HepG2 (cell line): ENCODE measurements at regions not wholly inside any gene's neighbourhood (a gene's known extent, or its start where the extent isn't known, plus 50 kb on each side); places are given as distances from the start of the nearest gene placed in this dataset.
A peak's percentile ranks its signal among the peaks of the same experiment; 100 is the strongest.

Source experiments
- ATAC-seq: fragments of 200-7000 bp; cut with Tn5 transposase; 3 replicates; pipeline ENCODE4 v1.9.1; 2020; ENCODE audit warnings: mild to moderate bottlenecking, moderate library complexity
- BruUV-seq: library from RNA; stranded (reverse); fragments of 400-500 nt; replicated peaks from 2 replicates; lab custom pipeline; 2021; lab: Mats Ljungman, UMichigan
- CTCF ChIA-PET: fragments of 300-600 bp; formaldehyde crosslinking; extraction: SDS; loops from one replicate; lab custom pipeline; 2021; ENCODE audit warnings: low total read pairs, inconsistent platforms, low intra/inter-chr PET ratio; lab: Yijun Ruan, JAX
- POLR2A ChIA-PET: fragments of 350-600 bp; sonication (Branson Sonifier 250); formaldehyde crosslinking; loops from one replicate; lab custom pipeline; 2020; ENCODE audit warnings: antibody characterized with exemption, inconsistent platforms; lab: Yijun Ruan, JAX
- DNase-seq: peaks from one replicate; pipeline ENCODE4 v3.0.0-alpha.2; 2015; ENCODE audit warnings: low spot score
- FAIRE-seq: peaks from 3 replicates; lab custom pipeline; 2011; peaks lifted over from hg19 to GRCh38; lab: Jason Lieb, UNC
- H2AFZ ChIP-seq: one replicate; pipeline ENCODE4 v1.6.1; 2011; ENCODE audit warnings: low read length, inconsistent platforms
- H3K27ac ChIP-seq: fragments of 300-600 bp; 3 replicates; pipeline ENCODE4 v1.8.0; 2011; ENCODE audit warnings: mixed run types, mild to moderate bottlenecking, mixed read lengths, low read length, inconsistent platforms; ENCODE audit not compliant: insufficient read depth; ENCODE audit errors: extremely low read length
- H3K27me3 ChIP-seq, 2 experiments: fragments of 200-600 bp in 1 of 2; 2 replicates in 1 of 2; 3 replicates in 1 of 2; pipeline versions ENCODE4 v1.6.0 to v1.8.0; 2011; ENCODE audit warnings: low read length in 2 of 2, mild to moderate bottlenecking in 2 of 2, moderate library complexity in 2 of 2, inconsistent platforms in 1 of 2; ENCODE audit not compliant: insufficient read depth in 2 of 2, control insufficient read depth in 1 of 2
- H3K36me3 ChIP-seq, 2 experiments: fragments of 200-600 bp in 1 of 2; replicated peaks in 1 of 2; 2 replicates in 1 of 2; 3 replicates in 1 of 2; pipeline versions ENCODE4 v1.5.1 to v1.8.0; 2011; ENCODE audit warnings: low read length in 2 of 2, inconsistent platforms in 1 of 2; ENCODE audit not compliant: insufficient read depth in 2 of 2, control insufficient read depth in 1 of 2
- H3K4me1 ChIP-seq: 2 replicates; pipeline ENCODE4 v1.5.1; 2012; ENCODE audit warnings: low read length, inconsistent platforms; ENCODE audit not compliant: insufficient read depth
- H3K4me2 ChIP-seq: 2 replicates; pipeline ENCODE4 v1.6.0; 2011; ENCODE audit warnings: low read depth, low read length, inconsistent platforms
- H3K4me3 ChIP-seq, 3 experiments: fragments of 200-600 bp in 1 of 3; sonication (generic), shearing (Covaris generic) in 1 of 3; replicated peaks in 1 of 3; 2 replicates each; pipeline ENCODE4 v1.5.1; 2011 to 2016; ENCODE audit warnings: low read length in 3 of 3, inconsistent platforms in 2 of 3, low read depth in 2 of 3, mild to moderate bottlenecking in 2 of 3, control low read depth in 1 of 3, mixed read lengths in 1 of 3; ENCODE audit not compliant: insufficient read depth in 1 of 3
- H3K79me2 ChIP-seq: one replicate; pipeline ENCODE4 v1.6.1; 2011; ENCODE audit warnings: low read length, inconsistent platforms; ENCODE audit not compliant: insufficient read depth
- H3K9ac ChIP-seq: 2 replicates; pipeline ENCODE4 v1.6.0; 2011; ENCODE audit warnings: mild to moderate bottlenecking, low read depth, low read length, inconsistent platforms; ENCODE audit not compliant: insufficient read depth
- H3K9me3 ChIP-seq: 2 replicates; pipeline ENCODE4 v1.5.1; 2012; ENCODE audit warnings: mild to moderate bottlenecking, low read length
- H4K20me1 ChIP-seq: 2 replicates; pipeline ENCODE4 v1.6.0; 2011; ENCODE audit warnings: inconsistent platforms, mild to moderate bottlenecking, low read length, moderate library complexity; ENCODE audit not compliant: insufficient read depth
- ATF7 ChIP-seq, 2 experiments: fragments of 450-650 bp in 1 of 2; sonication (generic) in 1 of 2; formaldehyde crosslinking in 1 of 2; IDR thresholded peaks; 2 replicates each; pipeline versions ENCODE4 v1.4.0 to v1.6.1; 2016 to 2020; ENCODE audit warnings: antibody characterized with exemption in 1 of 2, mild to moderate bottlenecking in 1 of 2, missing genetic modification reagents in 1 of 2
- CBFB ChIP-seq: sonication (generic); formaldehyde crosslinking; IDR thresholded peaks from 2 replicates; pipeline ENCODE4 v1.4.0; 2020; ENCODE audit warnings: missing genetic modification reagents
- CHD4 ChIP-seq: fragments of 200-600 bp; sonication (generic); IDR thresholded peaks from 2 replicates; pipeline ENCODE4 v1.7.0; 2017; ENCODE audit warnings: mild to moderate bottlenecking, low read length, borderline replicate concordance
- CREB1 ChIP-seq, 2 experiments: fragments of 450-650 bp in 1 of 2; IDR thresholded peaks; 2 replicates each; pipeline ENCODE4 v1.6.1; 2016 to 2017; ENCODE audit warnings: control low read depth in 1 of 2, mild to moderate bottlenecking in 1 of 2, missing compliant biosample characterization in 1 of 2, missing genetic modification characterization in 1 of 2
- ISX ChIP-seq: sonication (generic); formaldehyde crosslinking; conservative IDR thresholded peaks from 2 replicates; pipeline ENCODE4 v1.5.0; 2020; ENCODE audit warnings: missing genetic modification reagents
- KMT2B ChIP-seq: IDR thresholded peaks from 2 replicates; pipeline ENCODE4 v1.6.1; 2016; ENCODE audit warnings: missing genetic modification reagents, missing compliant biosample characterization
- NCOA2 ChIP-seq: sonication (generic); formaldehyde crosslinking; IDR thresholded peaks from 2 replicates; pipeline ENCODE4 v1.8.0; 2022; ENCODE audit warnings: inconsistent platforms
- PRMT3 ChIP-seq: sonication (generic); formaldehyde crosslinking; IDR thresholded peaks from 2 replicates; pipeline ENCODE4 v1.8.1; 2022; ENCODE audit warnings: low read depth, mild to moderate bottlenecking, moderate library complexity, missing genetic modification reagents, borderline replicate concordance
- XBP1 ChIP-seq: sonication (generic); formaldehyde crosslinking; IDR thresholded peaks from 2 replicates; pipeline ENCODE4 v1.5.0; 2020; ENCODE audit warnings: missing genetic modification reagents
- ZBTB21 ChIP-seq: sonication (generic); formaldehyde crosslinking; IDR thresholded peaks from 2 replicates; pipeline ENCODE4 v1.4.0; 2020; ENCODE audit warnings: missing genetic modification reagents
- ZFP1 ChIP-seq: IDR thresholded peaks from 2 replicates; pipeline ENCODE4 v1.6.1; 2016
- ZNF235 ChIP-seq: sonication (generic); formaldehyde crosslinking; IDR thresholded peaks from 2 replicates; pipeline ENCODE4 v1.8.1; 2023; ENCODE audit warnings: mild to moderate bottlenecking, missing genetic modification reagents, borderline replicate concordance
- ZNF567 ChIP-seq: sonication (generic); formaldehyde crosslinking; IDR thresholded peaks from 2 replicates; pipeline ENCODE4 v1.8.1; 2023; ENCODE audit warnings: mild to moderate bottlenecking, missing genetic modification reagents, borderline replicate concordance
- ZNF768 ChIP-seq: sonication (generic); formaldehyde crosslinking; IDR thresholded peaks from 2 replicates; pipeline ENCODE4 v1.4.0; 2020; ENCODE audit warnings: missing genetic modification reagents
- ZSCAN29 ChIP-seq: sonication (generic); formaldehyde crosslinking; conservative IDR thresholded peaks from 2 replicates; pipeline ENCODE4 v1.4.0; 2020; ENCODE audit warnings: mild to moderate bottlenecking, missing genetic modification reagents
- WGBS: methylation state at CpG from one replicate; pipeline ENCODE4 v1.1.6; 2017; ENCODE audit warnings: low lambda C conversion rate; 5-methylcytosine and 5-hydroxymethylcytosine counted together
- in situ Hi-C: cut with HindIII; loops from 2 replicates; pipeline ENCODE4 v1.10.0; 2017; ENCODE audit warnings: low pct_unique_long_range_greater_than_20kb; ENCODE audit not compliant: extremely low pct_ligation_motif_present
- intact Hi-C: fragments of 100-400 bp; cut with micrococcal nuclease; formaldehyde crosslinking; loops from one replicate; pipeline ENCODE4 v1.10.0; 2022; ENCODE audit not compliant: unreplicated experiment
- TF ChIP-seq, protein P1 (sequence below): IDR thresholded peaks from 2 replicates; pipeline ENCODE4 v1.6.1; 2018; ENCODE audit warnings: missing genetic modification reagents

DNA sequence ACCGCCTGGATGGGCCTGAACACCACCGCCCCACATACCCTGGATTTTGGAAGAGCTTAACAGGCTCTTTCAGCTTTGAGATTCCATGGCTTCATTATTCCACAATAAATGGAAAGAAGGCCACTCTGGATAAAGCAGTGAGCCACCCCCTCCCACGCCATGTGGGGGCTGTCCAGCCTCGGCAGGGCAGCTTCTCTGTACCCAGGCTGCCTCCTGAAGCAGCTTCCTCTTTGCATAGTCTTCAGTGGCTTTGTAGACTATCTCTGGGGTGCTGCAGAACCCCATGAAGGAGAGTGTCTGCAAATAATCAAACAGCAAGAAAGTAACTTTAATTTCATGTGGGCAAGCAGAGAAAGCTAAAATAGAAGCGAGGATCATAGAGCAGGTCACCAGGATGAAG, 96.6 kb upstream of the NXT1 start:
- intact Hi-C loops: no loop called here

DNA sequence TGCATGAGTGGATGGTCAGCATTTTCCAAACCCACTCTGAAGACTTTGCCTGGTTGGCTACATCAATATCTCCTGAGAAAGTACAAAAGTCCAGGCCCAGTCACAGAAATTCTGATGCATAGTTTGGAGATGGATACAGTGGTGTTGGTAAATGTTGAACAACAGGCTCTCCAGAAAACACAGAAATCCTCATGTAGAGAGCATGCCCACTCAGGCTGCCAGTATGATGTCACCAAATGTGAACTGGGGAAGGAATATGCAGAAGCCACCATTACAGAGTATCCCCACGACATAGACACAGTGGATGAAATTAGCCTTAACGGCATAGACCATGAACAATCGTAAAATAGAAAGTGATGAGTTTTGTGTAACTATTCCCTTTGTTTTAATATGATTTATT, 97.1 kb upstream of the NXT1 start:
- no peak for ATAC-seq
- in situ Hi-C loops: no loop called here

More for the DNA sequence above, 96.6 kb upstream of the NXT1 start:
- 21% methylated on average over 5 of the region's 5 CpGs for WGBS
- no peak overlapping the region for H3K9ac ChIP-seq
- no peaks in the 10 kb centered on the region for H3K9me3 ChIP-seq
- no TSS peak for BruUV-seq
- no peaks in the 10 kb centered on the region for H3K36me3 ChIP-seq
- H3K27me3 ChIP-seq: peaks cover 3 to 5% of the 10 kb centered on the region in 2 experiments; a peak in 4 of 5 replicates
- H2AFZ ChIP-seq: no peak overlapping the region
- POLR2A ChIA-PET: no interaction called here
- H3K27ac ChIP-seq: no peak overlapping the region
- no peaks in the 10 kb centered on the region for H3K79me2 ChIP-seq
- CTCF ChIA-PET: no interaction called here
- in situ Hi-C loops: no loop called here
- no peak overlapping the region for H3K4me2 ChIP-seq
- H3K4me1 ChIP-seq: no peaks in the 10 kb centered on the region
- H3K4me3 ChIP-seq: no peak overlapping the region
- H4K20me1 ChIP-seq: no peaks in the 10 kb centered on the region
- TF ChIP-seq PRMT3 (no peak), ZNF235 (no peak), CHD4 (no peak), ZNF768 (CRISPR knock-in tag) (no peak), NCOA2 (no peak), ISX (no peak), ZNF567 (CRISPR knock-in tag) (no peak), ZFP1 (no peak), ZSCAN29 (CRISPR knock-in tag) (no peak), CBFB (no peak), XBP1 (no peak)
- TF ChIP-seq, protein P1, sequence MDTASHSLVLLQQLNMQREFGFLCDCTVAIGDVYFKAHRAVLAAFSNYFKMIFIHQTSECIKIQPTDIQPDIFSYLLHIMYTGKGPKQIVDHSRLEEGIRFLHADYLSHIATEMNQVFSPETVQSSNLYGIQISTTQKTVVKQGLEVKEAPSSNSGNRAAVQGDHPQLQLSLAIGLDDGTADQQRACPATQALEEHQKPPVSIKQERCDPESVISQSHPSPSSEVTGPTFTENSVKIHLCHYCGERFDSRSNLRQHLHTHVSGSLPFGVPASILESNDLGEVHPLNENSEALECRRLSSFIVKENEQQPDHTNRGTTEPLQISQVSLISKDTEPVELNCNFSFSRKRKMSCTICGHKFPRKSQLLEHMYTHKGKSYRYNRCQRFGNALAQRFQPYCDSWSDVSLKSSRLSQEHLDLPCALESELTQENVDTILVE: no peak
- ATAC-seq (no peak), DNase-seq (no peak), FAIRE-seq (no peak)

More for the DNA sequence above, 97.1 kb upstream of the NXT1 start:
- H3K4me2 ChIP-seq: no peak overlapping the region
- intact Hi-C loops: no loop called here
- no peak overlapping the region for H3K27ac ChIP-seq
- POLR2A ChIA-PET: no interaction called here
- no peak overlapping the region for H2AFZ ChIP-seq
- no peak for TF ChIP-seq ZBTB21 (CRISPR knock-in tag)
- peak; percentile 54 for TF ChIP-seq ATF7 (IDR thresholded peaks at IDR 0.05)
- no peak for TF ChIP-seq ATF7 (CRISPR knock-in tag; IDR thresholded peaks at IDR 0.05)
- TF ChIP-seq CREB1 (IDR thresholded peaks at IDR 0.05): peak; percentile 61
- TF ChIP-seq CREB1 (CRISPR knock-in tag; IDR thresholded peaks at IDR 0.05): no peak
- TF ChIP-seq KMT2B: no peak
- BruUV-seq: no TSS peak
- no peaks in the 10 kb centered on the region for H3K9me3 ChIP-seq
- DNase-seq: no peak
- H3K4me1 ChIP-seq: no peaks in the 10 kb centered on the region
- no peaks in the 10 kb centered on the region for H4K20me1 ChIP-seq
- CTCF ChIA-PET: no interaction called here
- no peak overlapping the region for H3K9ac ChIP-seq
- FAIRE-seq: no peak
- 36% methylated on average over 3 of the region's 3 CpGs for WGBS
- H3K4me3 ChIP-seq: no peak overlapping the region
- H3K36me3 ChIP-seq: no peaks in the 10 kb centered on the region
- no peaks in the 10 kb centered on the region for H3K79me2 ChIP-seq
- H3K27me3 ChIP-seq: peaks cover 3 to 5% of the 10 kb centered on the region in 2 experiments; a peak in 4 of 5 replicates
